HG03439 (cell line): ENCODE measurements at regions not wholly inside any gene's neighbourhood (a gene's known extent, or its start where the extent isn't known, plus 50 kb on each side); places are given as distances from the start of the nearest gene placed in this dataset.
A peak's percentile ranks its signal among the peaks of the same experiment; 100 is the strongest.

ENCODE experiments used
- ATAC-seq: cut with Tn5 transposase; IDR thresholded peaks from one replicate; pipeline ENCODE4 v1.9.1; 2021; ENCODE audit warnings: mild to moderate bottlenecking, moderate library complexity; ENCODE audit not compliant: unreplicated experiment

DNA sequence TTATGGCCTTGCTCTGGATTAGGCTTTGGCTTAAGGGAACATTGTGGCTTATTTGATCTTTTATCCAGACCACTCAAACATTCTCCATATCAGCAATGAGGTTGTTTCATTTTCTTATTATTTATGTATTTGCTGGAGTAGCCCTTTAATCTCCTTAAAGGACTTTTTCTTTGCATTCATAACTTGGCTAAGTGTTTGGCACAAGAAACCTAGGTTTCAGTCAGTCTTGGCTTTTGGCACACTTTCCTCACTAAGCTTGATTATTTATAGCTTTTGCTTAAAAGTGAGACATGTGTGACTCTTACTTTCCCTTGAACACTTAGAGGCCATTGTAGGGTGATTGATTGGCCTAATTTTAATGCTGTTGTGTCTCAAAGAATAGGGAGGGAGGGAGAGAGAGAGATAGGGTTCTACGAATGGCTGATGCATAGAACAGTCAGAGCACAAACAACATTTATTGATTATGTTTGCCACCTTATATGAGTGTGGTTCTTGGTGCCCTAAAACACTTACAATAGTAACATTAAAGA, 2265.3 kb upstream of the C9orf72 start:
- no peak for ATAC-seq

DNA sequence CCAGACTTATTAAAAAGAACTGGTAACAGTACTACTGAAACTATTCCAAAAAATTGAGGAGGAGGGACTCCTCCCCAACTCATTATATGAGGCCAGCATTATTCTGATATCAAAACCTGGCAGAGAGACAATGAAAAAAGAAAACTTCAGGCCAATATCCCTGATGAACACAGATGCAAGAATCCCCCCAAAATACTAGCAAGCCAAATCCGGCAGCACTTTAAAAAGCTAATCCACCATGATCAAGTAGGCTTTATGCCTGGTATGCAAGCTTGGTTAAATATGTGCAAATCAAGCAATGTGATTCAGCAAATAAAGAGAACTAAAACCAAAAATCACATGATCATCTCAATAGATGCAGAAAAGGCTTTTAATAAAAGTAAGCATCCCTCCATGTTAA, 2271.0 kb upstream of the C9orf72 start:
- no peak for ATAC-seq

- no peak for ATAC-seq
These were observed 2277.4 kb upstream of the C9orf72 start for GRCh38 chr9:29850664-29851063.

DNA sequence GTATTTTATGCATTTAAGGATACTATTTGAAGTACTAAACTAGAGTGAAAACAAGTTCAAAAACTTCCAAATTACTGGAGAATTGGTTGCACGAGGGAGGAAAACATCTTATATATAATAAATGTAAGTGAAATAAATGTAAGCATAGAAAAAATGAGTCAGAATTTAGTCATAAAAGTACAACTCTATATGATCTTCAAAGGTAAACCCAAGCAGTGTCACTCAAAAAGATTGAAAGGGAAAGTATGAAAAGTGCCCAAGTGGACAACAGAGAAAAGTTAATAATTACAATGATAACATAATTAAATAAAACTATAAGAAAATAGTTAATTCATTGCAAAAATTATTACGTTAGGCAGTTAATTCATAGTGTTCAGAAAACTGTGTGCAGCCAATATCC, 2288.5 kb upstream of the C9orf72 start:
- no peak for ATAC-seq

GRCh38 chr9:29865764-29866313, 2292.6 kb upstream of the C9orf72 start:
- ATAC-seq, result no peak

DNA sequence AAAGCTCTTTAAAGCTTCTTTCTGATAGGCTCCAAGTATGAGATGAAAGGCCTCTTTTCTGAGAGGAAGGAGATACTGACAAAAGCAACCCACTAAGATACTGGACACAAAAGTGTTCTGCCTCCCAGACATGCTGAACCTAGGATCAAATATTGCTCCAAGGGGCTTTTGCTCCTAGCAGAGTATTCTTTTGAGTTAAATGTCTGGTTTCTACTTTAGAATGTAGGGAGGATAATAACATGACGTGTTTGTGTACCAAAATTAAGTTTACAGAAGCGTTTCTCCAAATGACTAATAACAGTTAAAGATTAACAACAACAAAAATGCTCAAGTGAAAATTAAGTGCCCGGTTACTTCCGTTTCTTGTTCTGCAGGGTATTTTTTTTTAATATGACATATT, 2293.3 kb upstream of the C9orf72 start:
- peak; percentile 62 for ATAC-seq

GRCh38 chr9:29873579-29873978, 2300.3 kb upstream of the C9orf72 start:
- ATAC-seq, result no peak

GRCh38 chr9:29875547-29875946, 2302.3 kb upstream of the C9orf72 start:
- ATAC-seq, result no peak

GRCh38 chr9:29882767-29883166, 2309.5 kb upstream of the C9orf72 start:
- no peak for ATAC-seq

GRCh38 chr9:29906065-29906464, 2332.8 kb upstream of the C9orf72 start:
- ATAC-seq, result no peak

- ATAC-seq, result no peak
These were observed 2354.8 kb upstream of the C9orf72 start for GRCh38 chr9:29928072-29928471.

GRCh38 chr9:29939559-29939958, 2366.3 kb upstream of the C9orf72 start:
- no peak for ATAC-seq

DNA sequence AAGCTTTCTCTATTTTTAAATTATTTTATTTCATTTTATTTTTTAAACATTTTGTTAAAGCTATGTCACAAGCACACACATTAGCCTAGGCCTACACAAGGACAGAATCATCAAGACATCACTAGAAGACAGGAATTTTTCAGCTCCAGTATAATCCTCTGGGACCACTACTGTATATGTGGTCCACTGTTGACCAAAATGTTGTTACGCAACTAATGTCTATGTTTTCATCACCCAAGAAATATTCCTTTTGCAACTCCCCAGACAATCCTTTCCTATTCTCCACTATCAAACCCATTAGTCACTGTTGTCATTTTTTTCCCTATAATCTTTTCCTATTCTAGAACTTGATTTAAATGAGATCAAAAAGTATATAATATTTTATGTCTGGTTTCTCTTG, 2371.7 kb upstream of the C9orf72 start:
- ATAC-seq, result no peak

- ATAC-seq, result no peak
These were observed 2385.2 kb upstream of the C9orf72 start for GRCh38 chr9:29958469-29958868.

GRCh38 chr9:29965834-29966233, 2392.6 kb upstream of the C9orf72 start:
- ATAC-seq, result no peak

DNA sequence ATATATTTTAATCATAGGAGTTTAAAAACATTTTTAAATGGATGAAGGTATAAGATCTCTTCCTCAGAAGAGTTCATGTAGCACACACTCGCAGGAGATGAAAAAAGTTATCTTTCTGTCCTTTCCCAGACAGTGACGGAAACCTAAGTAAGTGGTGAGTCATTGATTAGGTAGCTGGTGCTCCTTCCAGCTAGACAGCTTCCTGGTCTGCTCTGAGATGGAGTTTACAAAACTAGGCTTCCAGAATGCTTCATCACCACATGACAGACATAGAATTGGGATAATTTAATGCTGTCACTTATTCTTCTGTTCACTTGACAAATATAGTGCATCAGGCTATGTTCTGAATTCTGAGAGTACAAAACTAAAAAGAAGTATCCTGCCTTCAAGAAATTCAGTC, 2393.0 kb upstream of the C9orf72 start:
- ATAC-seq, result no peak

DNA sequence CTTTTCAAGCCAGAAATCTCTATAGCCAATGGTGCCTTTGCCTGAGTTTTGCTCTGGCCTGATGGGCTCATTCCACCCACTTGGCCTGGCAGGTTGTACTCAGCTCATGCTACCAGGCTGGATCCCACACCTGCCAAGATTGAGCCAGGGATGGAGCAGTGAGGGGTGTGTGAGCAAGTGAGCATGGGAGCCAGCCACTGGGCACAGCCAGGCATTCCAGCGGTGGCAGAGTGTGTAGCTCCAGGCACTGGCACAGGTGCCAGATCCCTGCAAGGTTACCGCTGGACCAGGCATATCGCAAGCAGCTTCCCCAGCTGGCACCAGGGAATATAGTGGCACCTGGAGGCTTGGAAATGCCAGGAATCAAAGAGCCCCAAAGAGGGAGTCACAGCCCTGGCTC, 2395.6 kb upstream of the C9orf72 start:
- no peak for ATAC-seq

DNA sequence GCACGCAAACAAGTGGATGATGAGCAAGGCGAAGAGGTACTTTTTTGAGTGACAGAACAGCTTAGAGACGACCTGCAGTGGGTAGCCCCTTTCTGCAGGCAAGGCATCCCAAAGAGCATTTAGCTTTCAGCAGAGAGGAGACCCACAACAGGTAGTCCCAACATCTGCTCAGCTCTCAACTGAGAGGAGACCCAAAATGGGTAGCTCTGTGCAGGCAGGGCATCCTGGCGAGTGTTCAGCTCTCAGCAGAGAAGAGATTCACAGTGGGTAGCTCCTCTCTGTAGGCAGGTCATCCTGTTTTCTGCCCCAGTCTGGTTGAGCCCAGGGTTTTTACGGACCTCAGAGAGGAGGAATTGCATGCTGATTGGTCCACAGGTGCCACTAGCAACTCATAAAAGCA, 2396.1 kb upstream of the C9orf72 start:
- ATAC-seq, result no peak

- no peak for ATAC-seq
These were observed 2396.8 kb upstream of the C9orf72 start for GRCh38 chr9:29969856-29970647.

DNA sequence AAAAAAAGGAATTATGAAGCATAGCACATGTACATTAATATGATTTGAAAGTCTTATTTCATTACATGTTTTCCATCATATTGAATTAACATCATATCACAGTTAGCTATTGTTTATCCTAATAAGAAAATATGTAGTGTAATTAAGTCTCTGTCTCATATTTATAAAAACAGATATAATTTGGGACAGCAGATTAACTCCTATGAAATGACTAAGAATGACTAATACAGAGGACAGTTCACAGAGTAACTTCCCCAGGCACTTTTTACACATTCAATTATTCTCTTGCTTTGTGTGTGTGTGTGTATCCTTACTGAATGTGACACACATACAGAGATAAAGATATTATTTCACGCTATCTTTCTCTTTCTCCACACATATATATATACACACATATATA, 2400.9 kb upstream of the C9orf72 start:
- no peak for ATAC-seq

GRCh38 chr9:29976981-29977380, 2403.7 kb upstream of the C9orf72 start:
- no peak for ATAC-seq

GRCh38 chr9:29981013-29981412, 2403.4 kb upstream of the ACO1 start:
- no peak for ATAC-seq

DNA sequence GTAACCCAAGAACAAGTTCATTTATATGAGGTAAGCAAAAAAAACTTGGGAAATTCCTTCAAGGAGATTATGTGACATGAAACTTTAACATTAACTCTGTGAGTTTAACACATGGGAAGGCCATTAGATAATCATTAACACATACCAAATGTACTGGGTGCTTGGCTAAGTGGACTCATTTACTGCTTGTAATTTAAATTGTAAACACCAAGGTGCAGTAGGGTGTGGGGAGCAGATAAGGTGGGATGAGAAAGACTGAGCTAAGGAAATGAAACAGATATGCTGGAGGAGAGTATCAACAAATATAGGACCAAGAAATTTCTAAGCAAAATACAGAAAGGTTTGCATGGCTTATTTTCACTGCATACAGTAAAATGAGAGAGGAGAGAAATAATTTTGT, 2384.8 kb upstream of the ACO1 start:
- no peak for ATAC-seq
